ENCODE measurements at regions not wholly inside any gene's neighbourhood (a gene's known extent, or its start where the extent isn't known, plus 50 kb on each side); places are given as distances from the start of the nearest gene placed in this dataset.

GRCh38 chr9:1617419-1617818 lies 397.7 kb upstream of the SMARCA2 start:
- Histone ChIP-seq H3K9ac (ENCODE audit: insufficient read depth, low read length) (no peak overlapping the region), H3K27ac (ENCODE audit: insufficient read depth, low read length) (no peak overlapping the region), H3K9me3 (ENCODE audit: control insufficient read depth, insufficient read depth, low read depth, low read length) (no peaks in the 10 kb centered on the region), H3K4me1 (ENCODE audit: control insufficient read depth, extremely low read depth, insufficient read depth, low read length) (no peaks in the 10 kb centered on the region), H3K79me2 (ENCODE audit: control insufficient read depth, insufficient read depth, low read length) (no peaks in the 10 kb centered on the region), H3K27me3 (ENCODE audit: control insufficient read depth, insufficient read depth, low read length) (no peaks in the 10 kb centered on the region), H3K4me3 (replicated peaks in 1 of 4; ENCODE audit: control extremely low read depth in 1 of 4, insufficient read depth in 1 of 4, low read depth in 3 of 4, low read length in 4 of 4) (no peak overlapping the region), H2AFZ (ENCODE audit: low read length) (no peak overlapping the region), H4K20me1 (ENCODE audit: control insufficient read depth, extremely low read depth, insufficient read depth, low read length) (no peaks in the 10 kb centered on the region), H3K36me3 (ENCODE audit: control insufficient read depth, insufficient read depth, low read length) (no peaks in the 10 kb centered on the region), H3K4me2 (ENCODE audit: extremely low read depth, insufficient read depth, low read length) (no peak overlapping the region)
- TF ChIP-seq EZH2 (IDR thresholded peaks at IDR 0.05; ENCODE audit: low read length, missing control alignments): no peak
- TF ChIP-seq CTCF (conservative IDR thresholded peaks at IDR 0.05 in 1 of 2, IDR thresholded peaks at IDR 0.05 in 1 of 2; ENCODE audit: low read depth in 1 of 2, low read length in 2 of 2): no peak
- DNase-seq (ENCODE audit: low read depth in 2 of 2): no peak

GRCh38 chr9:1619915-1620710 lies 395.0 kb upstream of the SMARCA2 start:
- H3K4me3 ChIP-seq (replicated peaks in 1 of 4; ENCODE audit: control extremely low read depth in 1 of 4, insufficient read depth in 1 of 4, low read depth in 3 of 4, low read length in 4 of 4): no peak overlapping the region
- H2AFZ ChIP-seq (ENCODE audit: low read length): no peak overlapping the region
- no peaks in the 10 kb centered on the region for H3K27me3 ChIP-seq (ENCODE audit: control insufficient read depth, insufficient read depth, low read length)
- no peaks in the 10 kb centered on the region for H3K4me1 ChIP-seq (ENCODE audit: control insufficient read depth, extremely low read depth, insufficient read depth, low read length)
- H3K79me2 ChIP-seq (ENCODE audit: control insufficient read depth, insufficient read depth, low read length): no peaks in the 10 kb centered on the region
- peak in 1 of 2 donors; percentile 7 for DNase-seq (ENCODE audit: low read depth in 2 of 2)
- H3K4me2 ChIP-seq (ENCODE audit: extremely low read depth, insufficient read depth, low read length): no peak overlapping the region
- no peaks in the 10 kb centered on the region for H3K36me3 ChIP-seq (ENCODE audit: control insufficient read depth, insufficient read depth, low read length)
- H3K9ac ChIP-seq (ENCODE audit: insufficient read depth, low read length): no peak overlapping the region
- H3K27ac ChIP-seq (ENCODE audit: insufficient read depth, low read length): no peak overlapping the region
- H3K9me3 ChIP-seq (ENCODE audit: control insufficient read depth, insufficient read depth, low read depth, low read length): no peaks in the 10 kb centered on the region
- no peak for TF ChIP-seq CTCF (conservative IDR thresholded peaks at IDR 0.05 in 1 of 2, IDR thresholded peaks at IDR 0.05 in 1 of 2; ENCODE audit: low read depth in 1 of 2, low read length in 2 of 2)
- no peak for TF ChIP-seq EZH2 (IDR thresholded peaks at IDR 0.05; ENCODE audit: low read length, missing control alignments)
- no peaks in the 10 kb centered on the region for H4K20me1 ChIP-seq (ENCODE audit: control insufficient read depth, extremely low read depth, insufficient read depth, low read length)

- H3K27me3 ChIP-seq (ENCODE audit: control insufficient read depth, insufficient read depth, low read length): no peaks in the 10 kb centered on the region
- H3K9me3 ChIP-seq (ENCODE audit: control insufficient read depth, insufficient read depth, low read depth, low read length): no peaks in the 10 kb centered on the region
- H3K9ac ChIP-seq (ENCODE audit: insufficient read depth, low read length): no peak overlapping the region
- DNase-seq (ENCODE audit: low read depth in 2 of 2): no peak
- no peak overlapping the region for H3K4me3 ChIP-seq (replicated peaks in 1 of 4; ENCODE audit: control extremely low read depth in 1 of 4, insufficient read depth in 1 of 4, low read depth in 3 of 4, low read length in 4 of 4)
- TF ChIP-seq EZH2 (IDR thresholded peaks at IDR 0.05; ENCODE audit: low read length, missing control alignments) (no peak), CTCF (conservative IDR thresholded peaks at IDR 0.05 in 1 of 2, IDR thresholded peaks at IDR 0.05 in 1 of 2; ENCODE audit: low read depth in 1 of 2, low read length in 2 of 2) (no peak)
- H3K4me2 ChIP-seq (ENCODE audit: extremely low read depth, insufficient read depth, low read length): no peak overlapping the region
- H4K20me1 ChIP-seq (ENCODE audit: control insufficient read depth, extremely low read depth, insufficient read depth, low read length): no peaks in the 10 kb centered on the region
- no peak overlapping the region for H3K27ac ChIP-seq (ENCODE audit: insufficient read depth, low read length)
- no peaks in the 10 kb centered on the region for H3K4me1 ChIP-seq (ENCODE audit: control insufficient read depth, extremely low read depth, insufficient read depth, low read length)
- H2AFZ ChIP-seq (ENCODE audit: low read length): no peak overlapping the region
- no peaks in the 10 kb centered on the region for H3K79me2 ChIP-seq (ENCODE audit: control insufficient read depth, insufficient read depth, low read length)
- no peaks in the 10 kb centered on the region for H3K36me3 ChIP-seq (ENCODE audit: control insufficient read depth, insufficient read depth, low read length)
Measured at GRCh38 chr9:1637401-1637800, 377.7 kb upstream of the SMARCA2 start.

All from fibroblast of lung (primary cell).